ENCODE measurements at regions not wholly inside any gene's neighbourhood (a gene's known extent, or its start where the extent isn't known, plus 50 kb on each side); places are given as distances from the start of the nearest gene placed in this dataset.

DNA sequence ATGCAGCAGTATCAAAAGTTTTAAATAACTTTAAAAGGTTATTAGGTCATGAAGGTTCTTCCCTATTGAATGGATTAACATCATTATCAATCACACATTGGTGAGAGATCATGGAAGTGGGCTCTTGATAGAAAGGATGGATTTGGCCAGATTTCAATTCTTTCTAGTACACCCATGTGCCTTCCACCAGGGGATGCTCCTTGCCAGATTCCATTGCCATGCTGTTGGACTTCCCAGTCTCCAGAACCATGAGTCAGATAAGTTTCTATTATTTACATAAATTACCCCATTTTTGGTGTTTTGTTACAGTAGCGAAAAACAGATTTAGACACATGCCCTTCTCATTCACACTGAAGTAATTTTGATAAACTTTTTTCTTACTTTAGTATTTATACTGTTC is 1010.6 kb upstream of the C9orf72 start:
- intact Hi-C loops (cut with DNase I), result no loop called here
- no peak for ATAC-seq
- DNase-seq (ENCODE audit: missing footprints), result no peak

- intact Hi-C loops (cut with DNase I), result no loop called here
- DNase-seq (ENCODE audit: missing footprints), result no peak
- ATAC-seq, result no peak
These were observed 1011.3 kb upstream of the C9orf72 start for GRCh38 chr9:28584542-28584941.

DNA sequence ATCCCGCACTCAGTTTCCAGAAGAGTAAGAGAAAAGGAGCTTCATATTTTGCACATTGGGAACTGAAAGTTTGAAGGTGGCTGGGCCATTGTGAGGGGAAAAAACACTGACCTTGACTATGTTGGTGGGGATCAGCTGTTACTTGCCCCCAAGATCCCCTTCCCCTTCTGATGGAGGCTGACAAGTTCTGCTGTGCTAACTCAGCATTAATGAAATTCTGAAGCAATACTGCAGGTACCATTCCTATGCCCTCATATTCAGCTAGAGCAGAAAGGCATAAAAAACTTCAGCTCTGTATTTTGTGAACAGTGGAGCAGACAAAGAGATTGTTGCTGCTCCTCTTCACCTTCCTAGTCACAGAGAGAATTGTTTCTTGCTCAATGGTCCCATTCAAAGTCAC is 1013.8 kb upstream of the C9orf72 start:
- intact Hi-C loops (cut with DNase I), result no loop called here

GRCh38 chr9:28598408-28598807 is 1025.1 kb upstream of the C9orf72 start:
- no peak for DNase-seq (ENCODE audit: missing footprints)
- no peak for ATAC-seq
- intact Hi-C loops (cut with DNase I), result no loop called here

More for the DNA sequence above, 1013.8 kb upstream of the C9orf72 start:
- DNase-seq (ENCODE audit: missing footprints) (no peak), ATAC-seq (no peak)

DNA sequence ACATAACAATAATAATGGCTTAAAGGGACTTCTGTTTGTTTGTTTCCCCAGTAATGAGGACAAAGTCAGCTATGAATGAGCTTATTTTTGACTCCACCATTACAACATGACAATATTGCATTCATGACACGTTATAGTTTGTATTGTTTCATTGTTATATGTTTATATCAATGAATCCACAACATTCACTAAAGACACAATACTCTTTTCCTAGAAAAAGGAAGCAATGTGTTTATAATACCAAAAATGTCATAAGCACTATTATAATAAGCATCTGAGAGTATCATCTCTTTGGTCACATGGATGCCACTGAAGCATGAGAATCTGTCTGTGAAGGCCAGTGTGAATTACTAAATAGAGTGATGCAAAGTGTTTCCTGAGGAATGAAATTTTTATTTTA is 1026.9 kb upstream of the C9orf72 start:
- intact Hi-C loops (cut with DNase I), result no loop called here

GRCh38 chr9:28607843-28608242 is 1034.6 kb upstream of the C9orf72 start:
- ATAC-seq (no peak), DNase-seq (ENCODE audit: missing footprints) (no peak)
- intact Hi-C loops (cut with DNase I), result no loop called here

More for the DNA sequence above, 1026.9 kb upstream of the C9orf72 start:
- DNase-seq (ENCODE audit: missing footprints) (no peak), ATAC-seq (no peak)

GRCh38 chr9:28610339-28610738 is 1037.1 kb upstream of the C9orf72 start:
- no peak for ATAC-seq
- DNase-seq (ENCODE audit: missing footprints), result no peak
- intact Hi-C loops (cut with DNase I), result no loop called here

- ATAC-seq (no peak), DNase-seq (ENCODE audit: missing footprints) (no peak)
- intact Hi-C loops (cut with DNase I), result no loop called here
These were observed 1043.0 kb upstream of the C9orf72 start for GRCh38 chr9:28616310-28616709.

- intact Hi-C loops (cut with DNase I), result no loop called here
- ATAC-seq, result no peak
- no peak for DNase-seq (ENCODE audit: missing footprints)
These were observed 1046.7 kb upstream of the C9orf72 start for GRCh38 chr9:28620011-28620410.

- DNase-seq (ENCODE audit: missing footprints), result no peak
- ATAC-seq, result no peak
- intact Hi-C loops (cut with DNase I), result no loop called here
These were observed 1047.4 kb upstream of the C9orf72 start for GRCh38 chr9:28620661-28621060.

- intact Hi-C loops (cut with DNase I), result no loop called here
- ATAC-seq, result no peak
- no peak for DNase-seq (ENCODE audit: missing footprints)
These were observed 1051.5 kb upstream of the C9orf72 start for GRCh38 chr9:28624771-28625170.

DNA sequence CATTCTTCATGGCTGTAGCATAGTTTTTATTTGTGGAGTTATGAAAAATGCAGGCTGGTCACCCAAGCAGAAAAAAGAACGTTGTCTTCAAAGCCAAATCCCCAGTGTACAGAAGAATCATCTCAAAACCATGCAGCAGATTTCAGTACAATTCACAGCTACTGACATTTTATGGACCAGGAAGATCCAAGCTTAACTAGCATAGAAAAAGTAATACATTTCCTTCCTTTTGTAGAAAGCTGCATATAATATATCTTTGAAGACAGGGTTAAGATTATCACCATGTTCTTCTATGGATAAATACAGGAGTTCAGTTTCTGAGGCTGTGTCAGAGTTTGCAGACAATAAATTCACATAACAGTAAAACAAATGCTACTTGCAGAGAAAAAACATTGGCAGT is 1054.8 kb upstream of the C9orf72 start:
- intact Hi-C loops (cut with DNase I), result no loop called here

GRCh38 chr9:28648723-28649122 is 1075.4 kb upstream of the C9orf72 start:
- intact Hi-C loops (cut with DNase I), result no loop called here
- DNase-seq (ENCODE audit: missing footprints), result no peak

More for the DNA sequence above, 1054.8 kb upstream of the C9orf72 start:
- ATAC-seq, result no peak
- DNase-seq (ENCODE audit: missing footprints), result no peak

GRCh38 chr9:28650327-28650726 is 1077.0 kb upstream of the C9orf72 start:
- no peak for ATAC-seq
- intact Hi-C loops (cut with DNase I), result no loop called here
- no peak for DNase-seq (ENCODE audit: missing footprints)

More at GRCh38 chr9:28648723-28649122, 1075.4 kb upstream of the C9orf72 start:
- no peak for ATAC-seq

GRCh38 chr9:28651050-28651722 is 1077.9 kb upstream of the C9orf72 start:
- intact Hi-C loops (cut with DNase I), result no loop called here
- ATAC-seq (no peak), DNase-seq (ENCODE audit: missing footprints) (no peak)

GRCh38 chr9:28653216-28653615 is 1079.9 kb upstream of the C9orf72 start:
- ATAC-seq (no peak), DNase-seq (ENCODE audit: missing footprints) (no peak)
- intact Hi-C loops (cut with DNase I), result no loop called here

- no peak for ATAC-seq
- DNase-seq (ENCODE audit: missing footprints), result no peak
- intact Hi-C loops (cut with DNase I), result no loop called here
These were observed 1083.4 kb upstream of the C9orf72 start for GRCh38 chr9:28656727-28657126.

- intact Hi-C loops (cut with DNase I), result no loop called here
- DNase-seq (ENCODE audit: missing footprints) (no peak), ATAC-seq (no peak)
These were observed 1088.6 kb upstream of the C9orf72 start for GRCh38 chr9:28661853-28662252.

DNA sequence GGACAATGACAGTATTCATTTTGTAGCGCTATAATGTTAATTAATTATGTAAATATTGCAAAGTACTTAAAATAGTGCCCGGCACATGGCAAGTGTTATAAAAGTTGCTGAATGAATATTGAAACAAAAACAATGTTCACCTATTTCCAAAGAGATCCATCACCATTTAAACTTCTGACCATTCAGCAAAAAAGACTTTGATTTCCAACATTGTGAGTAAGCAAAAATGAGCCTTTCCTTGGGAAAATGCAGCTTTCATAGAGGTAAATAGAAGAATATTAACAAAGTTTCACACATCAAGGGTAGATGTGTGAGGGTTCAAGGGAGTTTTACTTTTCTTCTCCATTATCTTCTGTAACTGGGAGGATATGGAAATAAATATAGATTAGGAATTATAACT is 1089.4 kb upstream of the C9orf72 start:
- ATAC-seq (no peak), DNase-seq (ENCODE audit: missing footprints) (no peak)
- intact Hi-C loops (cut with DNase I), result no loop called here

DNA sequence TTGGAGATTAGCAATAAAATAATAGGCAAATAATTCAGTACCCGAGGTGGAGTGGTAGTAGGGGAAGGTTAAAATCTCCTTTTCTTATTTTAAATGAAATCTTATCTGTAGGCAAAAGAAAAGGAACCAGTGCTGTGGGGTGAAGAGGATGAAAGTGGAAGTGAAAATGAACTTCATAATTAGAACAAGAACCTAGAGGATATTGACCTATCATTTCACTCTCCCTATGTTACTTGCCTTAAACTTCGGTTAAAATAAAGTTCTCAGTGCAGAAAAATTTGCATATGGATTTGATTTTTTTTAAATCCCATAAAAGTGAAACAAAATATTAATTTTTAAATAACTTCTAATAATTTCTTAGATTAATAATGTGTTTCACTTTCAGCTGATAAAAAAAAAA is 1094.9 kb upstream of the C9orf72 start:
- DNase-seq (ENCODE audit: missing footprints) (no peak), ATAC-seq (no peak)
- intact Hi-C loops (cut with DNase I), result no loop called here

DNA sequence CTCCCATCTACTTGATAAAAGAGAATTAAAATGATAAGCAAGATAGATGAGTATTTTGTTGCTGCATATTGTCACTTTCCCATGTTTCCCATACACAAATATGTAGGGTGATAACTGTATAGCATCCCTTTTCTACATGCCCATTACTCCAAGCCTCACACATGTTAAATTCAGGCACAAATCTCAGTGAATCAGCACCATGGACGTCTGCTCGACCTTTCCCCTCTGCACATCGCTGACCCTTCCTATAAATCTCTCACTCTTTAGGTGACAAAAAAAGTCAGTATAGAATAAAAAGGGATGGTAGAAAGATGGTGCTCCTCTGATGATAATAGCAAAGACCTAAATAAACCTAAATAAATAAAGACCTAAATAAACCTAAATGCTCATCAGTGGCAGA is 1097.7 kb upstream of the C9orf72 start:
- intact Hi-C loops (cut with DNase I), result no loop called here
- DNase-seq (ENCODE audit: missing footprints), result no peak
- no peak for ATAC-seq

Measured in Right ventricle myocardium inferior (tissue), 1 donor.